Panc1 (cell line): ENCODE measurements at regions not wholly inside any gene's neighbourhood (a gene's known extent, or its start where the extent isn't known, plus 50 kb on each side); places are given as distances from the start of the nearest gene placed in this dataset.

Experiments
- POLR2AphosphoS5 ChIP-seq: IDR thresholded peaks from 2 replicates; pipeline ENCODE4 v1.6.1; 2012; ENCODE audit warnings: mild to moderate bottlenecking, low read depth, low read length, moderate library complexity
- SIN3A ChIP-seq: IDR thresholded peaks from 2 replicates; pipeline ENCODE4 v1.6.1; 2012; ENCODE audit warnings: low read depth, mild to moderate bottlenecking, low read length, moderate library complexity, borderline replicate concordance; ENCODE audit not compliant: insufficient read depth
- TCF7L2 ChIP-seq: IDR thresholded peaks from 2 replicates; pipeline ENCODE4 v1.6.1; 2011; ENCODE audit warnings: mild to moderate bottlenecking, low read depth, low read length, inconsistent platforms
- TF ChIP-seq, protein P1 (sequence below): fragments of 450-650 bp; IDR thresholded peaks from 2 replicates; pipeline ENCODE4 v1.5.1; 2017; ENCODE audit warnings: mild to moderate bottlenecking
- TF ChIP-seq, protein P2 (sequence below), 2 experiments: IDR thresholded peaks; 2 replicates each; pipeline ENCODE4 v1.6.1; 2011 to 2012; ENCODE audit warnings: low read depth in 2 of 2, control low read depth in 1 of 2, low read length in 1 of 2, mild to moderate bottlenecking in 1 of 2, moderate library complexity in 1 of 2; ENCODE audit not compliant: insufficient read depth in 1 of 2

DNA sequence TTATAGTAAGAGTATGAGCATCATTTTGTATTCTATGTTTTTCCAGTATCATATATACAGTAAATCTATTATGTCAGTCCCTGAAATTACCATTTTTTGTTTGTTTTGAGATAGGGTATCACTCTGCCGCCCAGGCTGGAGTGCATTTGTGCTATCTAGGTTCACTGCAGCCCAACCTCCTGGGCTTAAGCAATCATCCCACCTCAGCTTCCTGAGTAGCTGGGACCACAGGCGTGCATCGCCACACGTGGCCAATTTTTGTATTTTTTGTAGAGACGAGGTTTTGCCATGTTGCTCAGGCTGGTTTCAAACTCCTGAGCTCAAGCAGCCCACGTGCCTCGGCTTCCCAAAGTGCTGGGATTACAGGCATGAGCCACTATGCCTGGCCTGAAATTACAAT lies 85.6 kb downstream of the ZNF330 start:
- TF ChIP-seq, protein P1, sequence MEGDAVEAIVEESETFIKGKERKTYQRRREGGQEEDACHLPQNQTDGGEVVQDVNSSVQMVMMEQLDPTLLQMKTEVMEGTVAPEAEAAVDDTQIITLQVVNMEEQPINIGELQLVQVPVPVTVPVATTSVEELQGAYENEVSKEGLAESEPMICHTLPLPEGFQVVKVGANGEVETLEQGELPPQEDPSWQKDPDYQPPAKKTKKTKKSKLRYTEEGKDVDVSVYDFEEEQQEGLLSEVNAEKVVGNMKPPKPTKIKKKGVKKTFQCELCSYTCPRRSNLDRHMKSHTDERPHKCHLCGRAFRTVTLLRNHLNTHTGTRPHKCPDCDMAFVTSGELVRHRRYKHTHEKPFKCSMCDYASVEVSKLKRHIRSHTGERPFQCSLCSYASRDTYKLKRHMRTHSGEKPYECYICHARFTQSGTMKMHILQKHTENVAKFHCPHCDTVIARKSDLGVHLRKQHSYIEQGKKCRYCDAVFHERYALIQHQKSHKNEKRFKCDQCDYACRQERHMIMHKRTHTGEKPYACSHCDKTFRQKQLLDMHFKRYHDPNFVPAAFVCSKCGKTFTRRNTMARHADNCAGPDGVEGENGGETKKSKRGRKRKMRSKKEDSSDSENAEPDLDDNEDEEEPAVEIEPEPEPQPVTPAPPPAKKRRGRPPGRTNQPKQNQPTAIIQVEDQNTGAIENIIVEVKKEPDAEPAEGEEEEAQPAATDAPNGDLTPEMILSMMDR = no peak
- no peak for TF ChIP-seq POLR2AphosphoS5
- TF ChIP-seq, protein P2, sequence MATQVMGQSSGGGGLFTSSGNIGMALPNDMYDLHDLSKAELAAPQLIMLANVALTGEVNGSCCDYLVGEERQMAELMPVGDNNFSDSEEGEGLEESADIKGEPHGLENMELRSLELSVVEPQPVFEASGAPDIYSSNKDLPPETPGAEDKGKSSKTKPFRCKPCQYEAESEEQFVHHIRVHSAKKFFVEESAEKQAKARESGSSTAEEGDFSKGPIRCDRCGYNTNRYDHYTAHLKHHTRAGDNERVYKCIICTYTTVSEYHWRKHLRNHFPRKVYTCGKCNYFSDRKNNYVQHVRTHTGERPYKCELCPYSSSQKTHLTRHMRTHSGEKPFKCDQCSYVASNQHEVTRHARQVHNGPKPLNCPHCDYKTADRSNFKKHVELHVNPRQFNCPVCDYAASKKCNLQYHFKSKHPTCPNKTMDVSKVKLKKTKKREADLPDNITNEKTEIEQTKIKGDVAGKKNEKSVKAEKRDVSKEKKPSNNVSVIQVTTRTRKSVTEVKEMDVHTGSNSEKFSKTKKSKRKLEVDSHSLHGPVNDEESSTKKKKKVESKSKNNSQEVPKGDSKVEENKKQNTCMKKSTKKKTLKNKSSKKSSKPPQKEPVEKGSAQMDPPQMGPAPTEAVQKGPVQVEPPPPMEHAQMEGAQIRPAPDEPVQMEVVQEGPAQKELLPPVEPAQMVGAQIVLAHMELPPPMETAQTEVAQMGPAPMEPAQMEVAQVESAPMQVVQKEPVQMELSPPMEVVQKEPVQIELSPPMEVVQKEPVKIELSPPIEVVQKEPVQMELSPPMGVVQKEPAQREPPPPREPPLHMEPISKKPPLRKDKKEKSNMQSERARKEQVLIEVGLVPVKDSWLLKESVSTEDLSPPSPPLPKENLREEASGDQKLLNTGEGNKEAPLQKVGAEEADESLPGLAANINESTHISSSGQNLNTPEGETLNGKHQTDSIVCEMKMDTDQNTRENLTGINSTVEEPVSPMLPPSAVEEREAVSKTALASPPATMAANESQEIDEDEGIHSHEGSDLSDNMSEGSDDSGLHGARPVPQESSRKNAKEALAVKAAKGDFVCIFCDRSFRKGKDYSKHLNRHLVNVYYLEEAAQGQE (IDR thresholded peaks at IDR 0.05; ENCODE audit: insufficient read depth in 1 of 2, low read depth in 2 of 2, low read length in 1 of 2) = no peak
- no peak for TF ChIP-seq SIN3A
- TF ChIP-seq TCF7L2 = no peak
